KMS-11 (cell line): ENCODE measurements at regions not wholly inside any gene's neighbourhood (a gene's known extent, or its start where the extent isn't known, plus 50 kb on each side); places are given as distances from the start of the nearest gene placed in this dataset.

Experiments used
- H2AFZ ChIP-seq: fragments of 200-600 bp; sonication (generic); 2 replicates; pipeline ENCODE4 v1.6.1; 2016; ENCODE audit warnings: antibody characterized with exemption, mixed run types, low read depth
- H3K27ac ChIP-seq: fragments of 200-600 bp; sonication (generic); 2 replicates; pipeline ENCODE4 v1.6.1; 2016; ENCODE audit warnings: mild to moderate bottlenecking, mixed run types
- H3K27me3 ChIP-seq: fragments of 200-600 bp; sonication (generic); 2 replicates; pipeline ENCODE4 v1.6.1; 2017; ENCODE audit warnings: mild to moderate bottlenecking, low read depth, mixed run types, moderate library complexity; ENCODE audit not compliant: insufficient read depth
- H3K36me3 ChIP-seq: fragments of 200-600 bp; sonication (generic); 2 replicates; pipeline ENCODE4 v1.6.1; 2017; ENCODE audit warnings: mild to moderate bottlenecking, mixed run types; ENCODE audit not compliant: insufficient read depth
- H3K4me1 ChIP-seq: fragments of 200-600 bp; sonication (generic); 2 replicates; pipeline ENCODE4 v1.6.1; 2016; ENCODE audit warnings: mild to moderate bottlenecking, low read depth, mixed run types; ENCODE audit not compliant: poor library complexity, severe bottlenecking
- H3K4me2 ChIP-seq: fragments of 200-600 bp; sonication (generic); 2 replicates; pipeline ENCODE4 v1.7.0; 2016; ENCODE audit warnings: mild to moderate bottlenecking, mixed run types
- H3K4me3 ChIP-seq: fragments of 200-600 bp; sonication (generic); IDR thresholded peaks from 2 replicates; pipeline ENCODE4 v1.6.1; 2017; ENCODE audit warnings: low read depth, low read length, mixed read lengths; ENCODE audit not compliant: insufficient read depth
- H3K79me2 ChIP-seq: fragments of 200-600 bp; sonication (generic); 2 replicates; pipeline ENCODE4 v1.6.1; 2016; ENCODE audit warnings: low read depth, mixed run types; ENCODE audit not compliant: insufficient read depth
- H3K9ac ChIP-seq: fragments of 200-600 bp; sonication (generic); 2 replicates; pipeline ENCODE4 v1.6.1; 2016; ENCODE audit warnings: mild to moderate bottlenecking, mixed run types
- H4K20me1 ChIP-seq: fragments of 200-600 bp; sonication (generic); 2 replicates; pipeline ENCODE4 v1.6.1; 2016; ENCODE audit warnings: mild to moderate bottlenecking, mixed run types; ENCODE audit not compliant: insufficient read depth
- CTCF ChIP-seq: fragments of 200-600 bp; sonication (generic); conservative IDR thresholded peaks from 2 replicates; pipeline ENCODE4 v1.6.1; 2017; ENCODE audit warnings: low read depth, mild to moderate bottlenecking, antibody characterized with exemption, low read length, moderate library complexity, mixed read lengths

- Histone ChIP-seq H3K9ac (no peak overlapping the region), H3K36me3 (no peaks in the 10 kb centered on the region), H3K27me3 (no peaks in the 10 kb centered on the region), H2AFZ (no peak overlapping the region), H3K27ac (no peak overlapping the region), H4K20me1 (no peaks in the 10 kb centered on the region), H3K4me1 (no peaks in the 10 kb centered on the region), H3K4me2 (no peak overlapping the region), H3K4me3 (no peak overlapping the region), H3K79me2 (no peaks in the 10 kb centered on the region)
- TF ChIP-seq CTCF: no peak
Measured at GRCh38 chr1:112794654-112795239, 79.6 kb upstream of the PPM1J start.

GRCh38 chr1:112793631-112794565, 78.8 kb upstream of the PPM1J start:
- H3K4me2 ChIP-seq: no peak overlapping the region
- no peak overlapping the region for H2AFZ ChIP-seq
- H3K27ac ChIP-seq: no peak overlapping the region
- H3K27me3 ChIP-seq: no peaks in the 10 kb centered on the region
- no peaks in the 10 kb centered on the region for H3K4me1 ChIP-seq
- no peaks in the 10 kb centered on the region for H3K79me2 ChIP-seq
- H3K4me3 ChIP-seq: no peak overlapping the region
- no peaks in the 10 kb centered on the region for H3K36me3 ChIP-seq
- H3K9ac ChIP-seq: no peak overlapping the region
- H4K20me1 ChIP-seq: no peaks in the 10 kb centered on the region
- TF ChIP-seq CTCF: no peak

- Histone ChIP-seq H3K4me3 (no peak overlapping the region), H3K36me3 (no peaks in the 10 kb centered on the region), H3K9ac (no peak overlapping the region), H2AFZ (no peak overlapping the region), H3K79me2 (no peaks in the 10 kb centered on the region), H4K20me1 (no peaks in the 10 kb centered on the region), H3K4me1 (no peaks in the 10 kb centered on the region), H3K27ac (no peak overlapping the region), H3K27me3 (no peaks in the 10 kb centered on the region), H3K4me2 (no peak overlapping the region)
- no peak for TF ChIP-seq CTCF
Measured at GRCh38 chr1:112791723-112792104, 76.6 kb upstream of the PPM1J start.

GRCh38 chr1:112790920-112791722, 76.0 kb upstream of the PPM1J start:
- H3K9ac ChIP-seq: no peak overlapping the region
- no peak for TF ChIP-seq CTCF
- no peaks in the 10 kb centered on the region for H4K20me1 ChIP-seq
- H3K27ac ChIP-seq: no peak overlapping the region
- no peaks in the 10 kb centered on the region for H3K79me2 ChIP-seq
- no peaks in the 10 kb centered on the region for H3K27me3 ChIP-seq
- no peak overlapping the region for H2AFZ ChIP-seq
- no peak overlapping the region for H3K4me2 ChIP-seq
- no peaks in the 10 kb centered on the region for H3K36me3 ChIP-seq
- H3K4me1 ChIP-seq: no peaks in the 10 kb centered on the region
- no peak overlapping the region for H3K4me3 ChIP-seq
